ENCODE measurements at regions not wholly inside any gene's neighbourhood (a gene's known extent, or its start where the extent isn't known, plus 50 kb on each side); places are given as distances from the start of the nearest gene placed in this dataset.
"Not testable (repeated sequence)": the region's sequence is repeated elsewhere in the genome, so short reads cannot be mapped to it uniquely, and the experiment has no call there.

DNA sequence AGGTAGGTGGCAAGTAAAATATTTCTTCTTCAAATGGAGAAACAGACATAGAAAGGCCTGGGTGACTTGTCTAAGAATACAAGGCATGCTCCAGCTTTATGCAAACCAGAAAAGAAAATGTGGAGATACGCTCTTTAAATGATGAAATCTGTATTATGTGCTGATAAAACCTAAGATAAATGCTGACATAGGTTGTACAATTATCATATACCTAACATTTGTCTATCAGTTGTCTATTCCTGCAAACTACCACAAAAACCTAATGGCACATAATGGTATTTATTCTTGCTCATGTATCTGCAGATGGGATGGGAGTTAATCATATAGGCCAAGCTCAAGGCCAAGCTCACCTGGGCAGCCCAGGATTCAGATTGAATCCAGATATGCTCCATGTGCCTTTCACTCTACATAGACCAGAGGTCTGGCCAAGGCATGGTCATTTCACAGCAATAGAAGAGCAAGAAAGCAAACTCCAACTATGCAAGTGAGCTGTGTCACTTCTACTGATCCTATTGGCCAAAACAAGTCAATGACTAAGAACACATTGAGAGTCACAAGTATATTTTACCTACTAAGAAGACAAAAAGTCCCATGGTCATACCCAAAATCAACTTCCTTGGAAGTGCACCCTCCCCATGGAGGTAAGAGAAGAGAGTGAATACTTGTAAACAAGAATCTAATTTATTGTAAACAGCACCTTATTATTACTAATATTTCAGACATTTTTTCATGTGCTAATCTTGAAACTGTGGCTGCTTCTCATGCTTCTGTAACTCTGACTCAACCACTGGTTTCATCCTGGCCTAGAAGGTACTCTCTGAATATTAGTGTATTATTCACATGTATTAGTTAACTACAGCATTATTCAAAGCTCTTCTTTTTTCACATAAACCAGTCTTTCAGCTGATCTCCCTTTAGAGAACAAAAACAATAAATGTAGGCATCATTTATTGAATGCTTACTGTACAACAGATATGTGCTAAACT is 270.7 kb upstream of the SOX9 start:
- Histone ChIP-seq H3K4me1 (ENCODE audit: insufficient read depth, low read length) (no peaks in the 10 kb centered on the region), H3K27me3 (ENCODE audit: insufficient read depth, low read length) (no peaks in the 10 kb centered on the region), H3K4me3 (ENCODE audit: low read length) (no peak overlapping the region), H2AFZ (ENCODE audit: low read depth, low read length) (no peak overlapping the region), H3K9me3 (ENCODE audit: low read length) (no peaks in the 10 kb centered on the region), H3K36me3 (ENCODE audit: insufficient read depth, low read length) (no peaks in the 10 kb centered on the region)

DNA sequence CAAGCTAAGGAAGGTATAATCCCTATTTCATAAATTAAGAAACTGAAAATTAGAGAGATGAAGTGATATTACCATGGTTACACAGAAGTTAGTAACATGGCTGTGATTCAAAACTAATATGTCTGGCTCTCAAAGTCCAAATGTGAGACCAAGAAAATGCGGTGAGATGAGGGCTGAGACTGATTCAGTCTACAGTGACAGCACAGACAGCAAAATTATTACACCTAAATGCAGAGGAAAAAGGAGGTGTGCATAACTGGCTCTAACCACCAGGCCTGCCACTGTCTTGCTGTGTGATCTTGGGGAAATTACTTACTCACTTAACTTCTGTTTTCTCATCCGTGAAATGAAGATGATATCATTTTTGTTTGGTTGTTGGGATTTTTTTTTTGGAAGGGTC is 270.0 kb upstream of the SOX9 start:
- Histone ChIP-seq H2AFZ (ENCODE audit: low read depth, low read length) (no peak overlapping the region), H3K27me3 (ENCODE audit: insufficient read depth, low read length) (no peaks in the 10 kb centered on the region), H3K36me3 (ENCODE audit: insufficient read depth, low read length) (no peaks in the 10 kb centered on the region), H3K4me1 (ENCODE audit: insufficient read depth, low read length) (no peaks in the 10 kb centered on the region), H3K4me3 (ENCODE audit: low read length) (no peak overlapping the region), H3K9me3 (ENCODE audit: low read length) (no peaks in the 10 kb centered on the region)

DNA sequence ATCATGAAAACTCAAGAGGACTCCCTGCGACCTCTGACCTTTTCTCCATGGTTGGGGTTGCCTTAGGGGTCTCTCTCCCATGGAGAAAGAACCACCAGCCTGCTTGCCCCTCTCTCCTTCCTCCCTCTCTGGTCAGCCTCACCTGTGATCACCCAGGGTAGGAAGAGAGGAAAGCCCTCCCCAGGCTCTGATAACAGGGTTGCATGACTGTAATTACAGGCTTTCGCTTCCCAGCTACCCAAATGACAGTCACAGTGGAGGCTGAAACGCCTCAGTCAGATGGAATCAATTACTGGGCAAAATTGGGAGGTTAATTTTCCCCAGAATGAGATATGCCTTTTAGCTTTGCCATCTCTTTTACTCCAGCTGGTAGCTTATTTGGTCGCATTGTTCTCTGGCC is 265.8 kb upstream of the SOX9 start:
- Histone ChIP-seq H3K9me3 (ENCODE audit: low read length) (no peaks in the 10 kb centered on the region), H3K36me3 (ENCODE audit: insufficient read depth, low read length) (no peaks in the 10 kb centered on the region), H3K4me1 (ENCODE audit: insufficient read depth, low read length) (no peaks in the 10 kb centered on the region), H2AFZ (ENCODE audit: low read depth, low read length) (no peak overlapping the region), H3K27me3 (ENCODE audit: insufficient read depth, low read length) (no peaks in the 10 kb centered on the region), H3K4me3 (ENCODE audit: low read length) (no peak overlapping the region)

DNA sequence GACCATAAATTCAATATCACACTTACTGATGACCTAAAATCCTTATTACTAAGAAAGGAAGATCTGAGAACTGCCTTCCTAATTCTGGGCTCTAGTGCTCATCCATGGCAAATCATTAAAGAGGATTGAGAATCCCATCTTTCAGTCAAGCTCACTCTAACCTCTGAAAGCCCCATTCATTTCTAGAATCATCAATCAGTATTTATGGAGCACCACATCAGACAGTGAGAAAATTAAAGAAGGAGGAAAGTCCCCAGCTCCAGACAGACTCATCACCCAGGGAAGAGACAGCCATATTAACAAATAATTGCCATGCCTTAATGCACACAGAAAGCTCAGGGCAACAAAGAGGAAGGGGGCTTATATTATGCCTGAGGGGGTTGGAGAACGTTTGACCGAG is 256.1 kb upstream of the SOX9 start:
- no peaks in the 10 kb centered on the region for H3K4me1 ChIP-seq (ENCODE audit: insufficient read depth, low read length)
- no peaks in the 10 kb centered on the region for H3K36me3 ChIP-seq (ENCODE audit: insufficient read depth, low read length)
- no peaks in the 10 kb centered on the region for H3K27me3 ChIP-seq (ENCODE audit: insufficient read depth, low read length)
- H3K4me3 ChIP-seq (ENCODE audit: low read length), result no peak overlapping the region
- H2AFZ ChIP-seq (ENCODE audit: low read depth, low read length), result no peak overlapping the region
- H3K9me3 ChIP-seq (ENCODE audit: low read length), result no peaks in the 10 kb centered on the region

DNA sequence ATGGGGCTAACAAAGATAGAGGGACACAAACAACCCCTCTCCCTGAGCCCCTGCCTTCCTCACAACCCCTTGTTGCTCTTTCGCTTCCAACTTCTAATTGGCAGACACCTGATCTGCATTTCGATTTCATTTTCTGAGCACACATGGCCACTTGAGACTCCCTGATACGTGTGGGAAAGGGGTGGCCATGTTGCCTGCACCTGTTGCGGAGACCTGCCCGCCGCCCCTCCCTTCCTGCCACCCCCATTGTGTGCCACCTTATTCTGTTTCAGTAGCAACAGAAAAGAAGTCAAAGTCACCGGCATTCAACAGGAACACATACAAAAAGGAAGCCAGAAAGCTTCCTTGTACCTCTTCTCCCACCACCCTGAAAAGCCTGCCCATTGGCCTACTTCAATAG is 254.7 kb upstream of the SOX9 start:
- Histone ChIP-seq H3K36me3 (ENCODE audit: insufficient read depth, low read length) (no peaks in the 10 kb centered on the region), H3K4me3 (ENCODE audit: low read length) (no peak overlapping the region), H3K9me3 (ENCODE audit: low read length) (no peaks in the 10 kb centered on the region), H2AFZ (ENCODE audit: low read depth, low read length) (no peak overlapping the region), H3K27me3 (ENCODE audit: insufficient read depth, low read length) (no peaks in the 10 kb centered on the region), H3K4me1 (ENCODE audit: insufficient read depth, low read length) (peaks cover 7% of the 10 kb centered on the region)

DNA sequence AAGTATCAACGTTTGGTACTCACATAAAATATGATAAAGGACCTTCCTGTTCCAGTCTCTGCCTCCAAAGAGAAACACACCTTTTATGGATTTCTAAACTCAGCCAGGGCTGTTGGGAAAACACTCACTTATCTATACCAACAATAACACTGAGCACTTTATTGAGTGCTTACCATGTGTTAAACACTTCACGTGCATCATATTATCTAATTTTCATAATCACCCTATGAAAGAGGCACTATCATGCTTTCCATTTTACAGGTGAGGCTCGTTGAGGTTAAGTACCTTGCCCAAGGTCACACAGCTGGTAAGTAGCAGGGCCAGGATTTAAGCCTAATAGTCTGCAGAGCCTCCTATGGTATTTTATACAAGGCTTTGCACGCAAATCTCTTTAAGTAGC is 251.5 kb upstream of the SOX9 start:
- Histone ChIP-seq H3K4me3 (ENCODE audit: low read length) (no peak overlapping the region), H3K9me3 (ENCODE audit: low read length) (no peaks in the 10 kb centered on the region), H3K36me3 (ENCODE audit: insufficient read depth, low read length) (no peaks in the 10 kb centered on the region), H3K4me1 (ENCODE audit: insufficient read depth, low read length) (peaks cover 7% of the 10 kb centered on the region), H2AFZ (ENCODE audit: low read depth, low read length) (no peak overlapping the region), H3K27me3 (ENCODE audit: insufficient read depth, low read length) (no peaks in the 10 kb centered on the region)

DNA sequence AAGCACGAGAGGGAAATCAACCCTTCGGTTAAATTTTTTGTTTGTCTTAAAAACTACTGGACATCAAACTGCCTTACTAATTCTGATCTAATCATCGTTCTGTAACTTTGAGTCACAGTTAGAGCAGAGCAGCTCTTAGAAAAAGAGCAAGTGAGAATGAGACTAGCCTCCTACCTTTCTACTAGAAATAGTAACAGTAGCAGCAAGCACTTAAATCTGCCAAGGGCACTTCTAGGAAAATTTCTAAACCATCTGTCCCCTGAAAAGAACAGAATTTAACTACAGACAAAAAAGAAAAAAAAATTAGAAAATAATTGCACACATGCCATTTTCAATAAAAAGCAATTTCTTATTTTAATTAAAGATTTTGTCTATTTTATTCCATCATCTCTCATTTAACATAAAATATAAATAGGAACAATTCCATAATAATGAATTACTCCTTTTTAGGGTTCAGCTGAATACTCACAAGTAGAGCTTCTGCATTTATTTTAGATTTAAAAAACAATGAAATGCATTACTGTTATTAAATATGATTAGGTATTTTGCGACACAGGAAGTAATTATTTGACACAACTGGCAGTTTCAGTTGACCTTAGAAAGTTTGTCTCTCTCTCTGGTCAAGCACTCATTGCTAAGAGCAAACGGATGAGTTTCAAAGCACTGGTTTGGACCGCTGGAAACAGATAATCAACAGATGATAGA is 250.8 kb upstream of the SOX9 start:
- Histone ChIP-seq H3K4me1 (ENCODE audit: insufficient read depth, low read length) (peaks cover 7% of the 10 kb centered on the region), H3K27me3 (ENCODE audit: insufficient read depth, low read length) (no peaks in the 10 kb centered on the region), H3K9me3 (ENCODE audit: low read length) (no peaks in the 10 kb centered on the region), H3K36me3 (ENCODE audit: insufficient read depth, low read length) (no peaks in the 10 kb centered on the region), H3K4me3 (ENCODE audit: low read length) (no peak overlapping the region), H2AFZ (ENCODE audit: low read depth, low read length) (no peak overlapping the region)

DNA sequence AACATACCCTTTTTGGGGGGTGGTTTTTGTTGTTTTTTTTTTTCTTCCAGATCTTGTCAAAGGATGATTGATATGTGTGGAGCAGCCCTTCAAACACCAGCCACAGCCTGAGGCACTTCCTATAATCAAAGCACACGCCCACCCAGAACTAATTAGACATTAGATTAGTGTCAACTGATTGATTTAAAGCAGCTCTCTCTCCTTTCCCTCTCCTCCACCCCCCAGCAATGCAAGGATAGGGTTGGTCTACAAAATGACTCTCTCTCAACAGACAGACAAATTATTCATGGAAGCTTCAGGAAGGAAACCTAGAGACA is 250.3 kb upstream of the SOX9 start:
- Histone ChIP-seq H3K4me3 (ENCODE audit: low read length) (no peak overlapping the region), H3K4me1 (ENCODE audit: insufficient read depth, low read length) (peaks cover 7% of the 10 kb centered on the region), H3K9me3 (ENCODE audit: low read length) (no peaks in the 10 kb centered on the region), H3K36me3 (ENCODE audit: insufficient read depth, low read length) (no peaks in the 10 kb centered on the region), H2AFZ (ENCODE audit: low read depth, low read length) (no peak overlapping the region), H3K27me3 (ENCODE audit: insufficient read depth, low read length) (no peaks in the 10 kb centered on the region)

DNA sequence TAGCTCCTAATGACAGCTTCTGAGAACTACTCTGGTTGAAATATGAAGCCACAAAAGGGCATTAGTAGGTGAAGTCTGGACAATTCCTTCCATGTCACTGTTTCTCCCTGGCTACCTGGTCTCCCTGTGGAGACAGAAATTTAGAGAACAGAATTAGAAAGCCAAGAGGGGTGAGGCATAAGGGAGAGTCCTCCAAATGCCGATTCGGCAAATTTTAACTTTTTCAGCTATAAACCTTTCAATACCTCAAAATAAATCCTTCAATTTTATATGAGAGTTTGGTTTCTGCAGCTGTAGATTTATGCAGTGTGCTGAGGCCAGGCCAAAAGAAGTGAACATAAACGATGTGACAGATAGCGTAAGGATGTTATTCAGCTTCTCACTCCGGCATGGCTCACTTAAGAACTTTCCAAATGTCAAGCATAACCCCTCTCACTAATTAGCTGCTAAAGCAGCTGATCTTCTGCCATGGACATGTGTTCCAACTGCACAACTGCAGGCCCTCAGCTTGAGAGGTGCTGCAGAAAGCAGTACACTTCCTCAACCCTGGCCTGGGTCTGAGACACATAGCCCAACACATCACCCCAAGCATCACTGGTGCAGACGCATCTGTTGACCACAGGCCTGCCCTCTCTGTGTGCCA is 247.9 kb upstream of the SOX9 start:
- peaks cover 7% of the 10 kb centered on the region for H3K4me1 ChIP-seq (ENCODE audit: insufficient read depth, low read length)
- no peaks in the 10 kb centered on the region for H3K36me3 ChIP-seq (ENCODE audit: insufficient read depth, low read length)
- H3K4me3 ChIP-seq (ENCODE audit: low read length), result no peak overlapping the region
- no peaks in the 10 kb centered on the region for H3K27me3 ChIP-seq (ENCODE audit: insufficient read depth, low read length)
- H3K9me3 ChIP-seq (ENCODE audit: low read length), result no peaks in the 10 kb centered on the region
- H2AFZ ChIP-seq (ENCODE audit: low read depth, low read length), result no peak overlapping the region

DNA sequence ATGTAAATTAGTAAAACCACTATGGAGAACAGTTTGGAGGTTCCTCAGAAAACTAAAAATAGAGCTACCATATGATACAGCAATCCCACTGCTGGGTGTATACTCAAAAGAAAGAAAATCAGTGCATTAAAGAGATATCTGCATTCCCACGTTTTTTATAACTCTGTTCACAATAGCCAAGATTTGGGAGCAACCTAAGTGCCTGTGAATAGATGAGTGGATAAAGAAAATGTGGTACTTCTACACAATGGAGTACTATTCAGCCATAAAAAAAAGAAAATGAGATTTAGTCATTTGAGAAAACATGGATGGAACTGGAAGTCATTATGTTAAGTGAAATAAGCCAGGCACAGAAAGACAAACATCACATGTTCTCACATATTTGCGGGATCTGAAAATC is 246.0 kb upstream of the SOX9 start:
- not testable (repeated sequence) for H3K36me3 ChIP-seq (ENCODE audit: insufficient read depth, low read length); H3K4me3 ChIP-seq (ENCODE audit: low read length); H3K9me3 ChIP-seq (ENCODE audit: low read length); H3K4me1 ChIP-seq (ENCODE audit: insufficient read depth, low read length); H2AFZ ChIP-seq (ENCODE audit: low read depth, low read length); H3K27me3 ChIP-seq (ENCODE audit: insufficient read depth, low read length)

DNA sequence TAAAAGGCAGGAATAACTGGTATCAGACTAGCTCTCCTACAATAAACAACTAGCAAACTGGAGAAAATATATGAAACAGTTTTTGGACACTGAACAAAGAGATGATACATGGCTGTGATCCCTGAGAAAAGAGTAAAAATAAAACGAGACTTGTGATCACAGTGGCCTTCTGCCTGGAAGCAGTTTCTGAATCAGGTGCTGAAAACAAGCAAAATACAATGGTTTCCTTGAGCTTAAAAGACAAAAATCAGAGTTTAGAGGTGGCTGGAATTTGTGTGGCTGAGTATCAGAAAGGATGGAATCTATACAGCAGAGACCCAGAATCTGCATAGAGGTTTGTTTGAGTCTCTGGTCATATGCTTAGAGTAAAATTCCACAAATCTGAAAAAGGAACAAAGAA is 242.5 kb upstream of the SOX9 start:
- no peaks in the 10 kb centered on the region for H3K9me3 ChIP-seq (ENCODE audit: low read length)
- H3K4me1 ChIP-seq (ENCODE audit: insufficient read depth, low read length), result no peaks in the 10 kb centered on the region
- no peaks in the 10 kb centered on the region for H3K36me3 ChIP-seq (ENCODE audit: insufficient read depth, low read length)
- H2AFZ ChIP-seq (ENCODE audit: low read depth, low read length), result no peak overlapping the region
- H3K27me3 ChIP-seq (ENCODE audit: insufficient read depth, low read length), result no peaks in the 10 kb centered on the region
- H3K4me3 ChIP-seq (ENCODE audit: low read length), result no peak overlapping the region

DNA sequence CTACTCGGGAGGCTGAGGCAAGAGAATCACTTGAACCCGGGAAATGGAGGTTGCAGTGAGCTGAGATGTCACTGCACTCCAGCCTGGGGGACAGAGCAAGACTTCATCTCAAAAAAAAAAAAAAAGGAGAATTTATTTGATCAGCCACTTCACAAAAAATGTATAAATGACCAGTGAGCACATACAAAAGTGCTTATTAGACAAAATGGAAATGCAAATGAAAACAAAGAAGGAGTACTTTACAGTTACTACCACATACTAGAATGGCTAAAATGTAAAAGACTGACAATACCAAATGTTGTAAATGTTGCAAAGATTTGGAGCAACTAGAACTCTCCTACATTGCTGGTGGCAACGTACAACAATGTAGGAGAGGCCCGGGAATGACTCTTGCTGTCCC is 241.8 kb upstream of the SOX9 start:
- H3K4me3 ChIP-seq (ENCODE audit: low read length), result no peak overlapping the region
- no peak overlapping the region for H2AFZ ChIP-seq (ENCODE audit: low read depth, low read length)
- no peaks in the 10 kb centered on the region for H3K27me3 ChIP-seq (ENCODE audit: insufficient read depth, low read length)
- H3K4me1 ChIP-seq (ENCODE audit: insufficient read depth, low read length), result no peaks in the 10 kb centered on the region
- no peaks in the 10 kb centered on the region for H3K36me3 ChIP-seq (ENCODE audit: insufficient read depth, low read length)
- H3K9me3 ChIP-seq (ENCODE audit: low read length), result no peaks in the 10 kb centered on the region

DNA sequence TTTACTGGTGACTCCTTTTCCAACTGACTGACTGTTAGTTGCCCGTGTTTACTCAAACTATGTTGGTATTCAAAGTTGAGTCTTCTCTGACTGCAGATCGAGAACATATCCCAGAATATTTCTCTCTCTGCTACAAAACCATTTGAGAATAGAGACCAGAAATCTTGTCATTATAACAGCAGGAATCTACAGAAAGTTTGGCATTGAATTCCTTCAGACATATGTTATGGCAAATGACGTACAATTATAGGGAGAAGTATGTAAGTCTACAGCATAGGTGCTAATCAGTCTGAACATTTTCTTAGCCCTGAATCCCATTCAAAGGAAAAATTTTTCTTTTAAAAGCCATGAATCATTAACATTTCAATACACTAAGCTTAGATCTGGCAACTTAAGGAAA is 239.8 kb upstream of the SOX9 start:
- no peaks in the 10 kb centered on the region for H3K9me3 ChIP-seq (ENCODE audit: low read length)
- H3K27me3 ChIP-seq (ENCODE audit: insufficient read depth, low read length), result no peaks in the 10 kb centered on the region
- H3K4me1 ChIP-seq (ENCODE audit: insufficient read depth, low read length), result no peaks in the 10 kb centered on the region
- H3K4me3 ChIP-seq (ENCODE audit: low read length), result no peak overlapping the region
- no peak overlapping the region for H2AFZ ChIP-seq (ENCODE audit: low read depth, low read length)
- no peaks in the 10 kb centered on the region for H3K36me3 ChIP-seq (ENCODE audit: insufficient read depth, low read length)
